OCI-M2 (cell line): ENCODE measurements at regions not wholly inside any gene's neighbourhood (a gene's known extent, or its start where the extent isn't known, plus 50 kb on each side); places are given as distances from the start of the nearest gene placed in this dataset.

ENCODE experiments used
- DNase-seq: peaks from one replicate; lab custom pipeline; 2025; ENCODE audit not compliant: unreplicated experiment; lab: John Stamatoyannopoulos, UW

DNA sequence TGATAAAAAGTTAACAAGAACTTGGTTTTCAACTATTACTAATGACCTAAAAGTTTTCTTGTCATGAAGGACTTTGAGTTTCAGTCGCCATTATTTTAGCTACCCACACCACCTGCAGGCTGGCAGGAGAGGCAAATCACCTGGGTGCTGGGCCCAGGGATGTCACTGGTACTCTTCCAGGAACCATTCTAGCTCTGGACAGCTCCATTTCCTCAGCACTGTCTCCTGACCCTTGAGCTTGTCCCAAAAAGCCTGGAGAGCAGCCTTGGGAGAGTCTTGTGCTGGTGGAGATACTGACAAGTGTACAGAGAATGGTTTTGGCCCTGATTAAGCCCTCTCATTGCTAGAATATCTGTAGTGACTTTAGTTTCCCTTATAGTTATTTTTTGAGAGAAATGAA is 1924.1 kb upstream of the WWC1 start:
- DNase-seq, result no peak

- no peak for DNase-seq
Measured at GRCh38 chr5:166369346-166369745, 1922.1 kb upstream of the WWC1 start.

DNA sequence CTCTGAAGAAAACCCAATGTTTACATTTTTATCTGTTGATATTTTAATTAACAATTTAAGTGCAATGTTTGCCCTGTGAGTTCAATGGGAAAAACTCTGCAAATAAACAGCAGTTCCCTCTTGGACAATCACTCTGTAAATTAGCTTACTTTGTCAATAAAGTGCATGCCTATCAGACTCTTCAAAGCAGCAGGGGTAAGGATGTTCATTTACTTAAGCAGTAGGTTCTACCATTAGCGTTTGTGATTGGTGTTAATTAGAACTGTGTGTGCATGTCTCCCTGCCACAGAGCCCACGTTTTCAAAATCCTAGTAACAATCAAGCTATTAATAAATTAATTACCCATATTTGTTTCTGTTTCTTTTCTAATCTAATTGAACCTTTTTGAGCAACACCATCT is 1921.6 kb upstream of the WWC1 start:
- no peak for DNase-seq

GRCh38 chr5:166370928-166371690 is 1920.3 kb upstream of the WWC1 start:
- no peak for DNase-seq

DNA sequence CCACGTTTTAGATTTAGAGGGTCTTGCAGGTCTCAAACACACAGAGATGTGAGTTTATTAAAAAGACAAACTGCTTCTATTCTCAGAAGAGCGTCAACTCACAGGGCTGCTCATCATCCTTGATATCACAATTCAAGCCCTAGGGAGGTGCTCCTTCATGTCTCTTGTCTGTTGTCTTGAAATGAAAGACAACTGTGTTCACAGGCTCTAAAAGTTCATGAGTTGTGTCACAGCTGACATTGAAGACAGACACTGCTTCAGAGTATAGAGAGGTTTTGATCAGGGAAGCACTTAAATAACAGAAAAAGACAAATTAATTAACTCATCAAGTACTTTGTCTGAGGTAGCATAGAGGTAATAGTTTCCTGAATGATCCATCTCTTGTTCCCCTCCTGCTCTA is 1917.6 kb upstream of the WWC1 start:
- no peak for DNase-seq

DNA sequence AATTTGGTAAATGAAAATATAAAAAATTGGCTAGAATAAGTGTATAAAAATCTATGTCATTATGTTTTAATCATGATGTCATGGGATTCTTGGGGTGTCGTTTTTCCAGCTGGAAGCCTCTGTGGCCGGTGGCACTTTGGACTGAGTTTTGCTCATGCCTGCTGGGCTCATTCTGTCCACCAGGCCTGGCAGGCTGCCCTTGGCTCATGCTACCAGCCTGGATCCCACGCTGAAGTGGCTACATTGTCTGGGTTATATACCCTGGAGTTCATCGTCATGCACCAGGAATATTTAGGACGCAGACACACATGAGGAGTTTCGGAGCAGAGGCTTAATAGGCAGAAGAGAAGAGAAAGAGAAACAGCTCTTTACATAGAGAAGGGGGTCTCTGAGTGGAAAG is 1913.7 kb upstream of the WWC1 start:
- DNase-seq, result no peak

DNA sequence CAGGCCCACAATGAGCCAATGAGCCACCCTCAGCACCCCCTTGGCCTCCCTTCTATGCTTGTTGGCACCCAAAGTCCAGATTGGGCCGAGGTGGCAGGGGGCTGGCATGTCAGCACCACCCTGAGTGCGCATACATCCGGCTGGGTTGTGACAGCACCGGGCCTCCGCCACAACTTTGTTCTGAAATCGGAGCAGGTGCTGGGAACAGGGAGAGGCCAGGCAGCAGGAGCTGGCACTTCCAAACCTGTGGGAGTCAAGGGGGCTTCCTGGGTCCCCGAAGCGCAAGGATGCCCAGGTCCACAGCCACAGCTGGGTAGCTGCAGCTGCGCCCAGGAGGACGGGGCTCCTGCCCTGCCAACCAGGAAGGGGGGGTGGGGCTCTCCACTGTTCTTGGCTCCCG is 1911.9 kb upstream of the WWC1 start:
- no peak for DNase-seq

DNA sequence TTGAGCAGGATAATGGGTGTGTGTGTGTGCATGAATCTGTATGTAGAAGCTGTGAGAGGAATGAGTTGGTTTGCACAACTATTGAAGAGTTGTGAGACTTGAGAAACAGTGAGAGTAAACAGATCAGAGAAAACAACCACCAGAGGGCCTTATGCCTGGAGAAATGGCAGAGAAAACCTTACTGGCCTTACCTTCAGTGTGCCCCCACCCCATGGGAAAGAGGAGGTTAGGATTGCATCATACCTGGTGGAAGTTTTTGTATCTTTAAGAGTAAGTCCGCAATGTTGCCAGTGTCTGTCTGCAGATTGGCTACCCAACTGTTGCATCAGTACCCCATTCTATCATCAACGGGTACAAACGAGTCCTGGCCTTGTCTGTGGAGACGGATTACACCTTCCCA is 1909.4 kb upstream of the WWC1 start:
- no peak for DNase-seq

- no peak for DNase-seq
Measured at GRCh38 chr5:166398131-166398530, 1893.3 kb upstream of the WWC1 start.

DNA sequence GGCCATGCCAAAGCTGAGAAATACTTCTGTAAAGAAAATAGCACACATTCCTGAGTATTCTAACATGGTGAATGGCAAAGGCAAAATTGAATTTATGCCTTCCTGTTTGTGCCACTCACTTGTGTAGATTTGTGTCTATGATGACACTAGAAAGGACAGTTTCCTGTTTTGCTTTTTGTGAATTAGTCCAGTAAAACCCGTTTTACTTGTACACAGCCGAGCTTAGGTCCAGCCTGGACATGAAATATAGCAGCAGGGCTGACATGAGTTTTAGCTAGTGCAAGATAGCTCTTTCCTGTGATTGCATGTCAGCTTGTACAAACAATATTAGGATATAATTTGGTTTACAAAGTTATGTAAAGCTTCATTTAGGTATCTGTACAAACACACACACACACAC is 1891.7 kb upstream of the WWC1 start:
- DNase-seq, result no peak

GRCh38 chr5:166401391-166401790 is 1890.1 kb upstream of the WWC1 start:
- DNase-seq, result no peak

GRCh38 chr5:166412191-166412590 is 1879.3 kb upstream of the WWC1 start:
- no peak for DNase-seq

DNA sequence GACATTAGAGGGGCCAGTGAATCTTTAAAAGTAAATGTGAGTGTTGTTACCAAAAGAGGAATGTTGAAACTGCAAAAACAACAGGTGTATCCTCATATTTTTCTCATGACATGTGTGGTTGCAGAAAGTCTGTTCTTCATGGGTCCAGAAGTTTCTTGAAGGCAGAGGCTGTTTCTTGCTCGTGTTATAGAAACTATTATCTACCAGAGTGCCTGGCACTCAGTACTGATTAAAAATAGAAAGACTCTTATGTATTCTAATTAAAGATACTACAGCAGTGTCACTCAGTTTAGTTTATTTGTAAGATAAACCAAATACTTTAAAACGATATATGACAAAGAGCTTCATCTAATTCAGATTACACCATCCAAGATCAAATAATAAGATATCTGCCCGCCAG is 1864.2 kb upstream of the WWC1 start:
- no peak for DNase-seq

DNA sequence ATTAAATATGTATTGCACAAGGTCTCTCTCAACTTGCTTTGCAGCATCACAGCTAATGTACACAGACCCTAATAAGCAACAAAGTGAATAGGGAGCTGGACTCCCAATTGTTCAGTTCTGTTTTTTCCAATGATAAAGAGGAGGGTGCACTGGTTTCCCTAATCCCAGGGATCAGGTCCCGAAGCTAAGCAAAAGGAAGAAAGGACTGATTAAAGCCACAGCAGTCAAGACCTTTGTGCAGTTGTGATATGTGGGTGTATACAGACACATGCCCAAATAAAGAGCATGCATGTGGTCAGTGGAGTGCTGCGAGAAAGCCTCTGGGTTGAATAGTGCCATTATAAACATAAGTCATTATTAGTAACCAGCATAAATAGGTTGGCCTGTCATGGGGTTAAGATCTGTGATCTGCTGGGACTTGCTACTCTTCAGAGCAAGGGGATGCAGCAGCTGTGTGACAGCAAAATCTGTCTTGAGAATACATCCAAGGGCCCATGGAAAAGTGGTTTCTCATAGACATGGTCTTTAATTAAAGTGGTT is 1863.1 kb upstream of the WWC1 start:
- no peak for DNase-seq

- no peak for DNase-seq
Measured at GRCh38 chr5:166430491-166431319, 1860.7 kb upstream of the WWC1 start.

- DNase-seq, result no peak
Measured at GRCh38 chr5:166431456-166431855, 1860.0 kb upstream of the WWC1 start.

DNA sequence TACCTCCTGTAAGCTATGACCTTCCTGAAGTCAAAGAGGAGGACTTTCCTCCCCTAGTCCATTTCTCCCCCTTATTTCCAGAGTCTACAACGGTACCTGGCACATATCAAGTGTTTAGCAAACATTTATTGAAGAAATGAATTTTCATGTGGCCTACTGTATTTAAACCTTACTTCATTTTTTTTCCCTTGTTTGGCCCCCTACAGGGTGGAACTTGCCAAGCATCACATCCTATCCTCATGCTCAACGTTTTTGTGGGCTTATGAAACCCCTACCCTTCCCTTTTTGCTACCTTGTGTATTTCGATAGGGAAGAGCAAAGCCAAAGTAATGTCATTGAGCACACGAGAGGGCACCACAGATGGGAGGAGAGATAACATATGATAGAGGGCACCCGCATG is 1857.8 kb upstream of the WWC1 start:
- no peak for DNase-seq

- no peak for DNase-seq
Measured at GRCh38 chr5:166436872-166437271, 1854.6 kb upstream of the WWC1 start.

DNA sequence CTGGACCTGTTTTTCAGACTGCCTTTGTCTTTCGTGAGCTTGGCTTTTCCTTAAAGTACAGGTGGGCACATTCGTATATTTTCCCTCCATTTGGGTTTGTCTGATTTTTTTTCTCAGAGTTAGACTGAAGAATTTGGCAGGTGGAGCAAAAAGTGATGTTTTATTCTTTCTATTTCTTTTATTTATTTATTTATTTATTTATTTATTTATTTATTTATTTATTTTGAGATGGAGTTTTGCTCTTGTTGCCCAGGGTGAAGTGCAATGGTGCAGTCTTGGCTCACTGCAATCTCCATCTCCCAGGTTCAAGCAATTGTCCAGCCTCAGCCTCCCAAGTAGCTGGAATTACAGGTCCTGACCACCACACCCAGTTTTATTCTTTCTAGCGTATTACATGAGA is 1805.1 kb upstream of the WWC1 start:
- DNase-seq, result no peak

- DNase-seq, result no peak
Measured at GRCh38 chr5:166488560-166488959, 1802.9 kb upstream of the WWC1 start.

DNA sequence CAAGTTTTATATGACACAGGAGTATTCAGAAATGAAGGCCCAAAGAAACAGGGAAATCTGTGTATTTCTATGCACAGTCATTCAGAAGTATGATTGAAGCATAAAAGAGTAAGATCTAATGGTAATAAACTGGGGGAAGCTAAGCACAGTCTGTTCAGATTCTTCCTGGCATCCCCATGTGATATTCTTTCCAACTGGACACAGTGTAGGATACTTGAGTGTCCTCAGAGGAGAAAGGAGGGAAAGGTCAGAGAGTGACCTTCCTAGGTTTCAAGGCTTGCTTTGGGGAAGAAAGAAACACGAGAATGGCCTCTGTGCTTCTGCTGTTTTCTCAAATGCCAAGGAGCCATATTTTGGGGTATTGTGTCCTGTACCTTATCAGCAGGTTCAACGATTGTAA is 1798.4 kb upstream of the WWC1 start:
- DNase-seq, result no peak

GRCh38 chr5:166493612-166494011 is 1797.8 kb upstream of the WWC1 start:
- DNase-seq, result no peak
